ENCODE measurements at regions not wholly inside any gene's neighbourhood (a gene's known extent, or its start where the extent isn't known, plus 50 kb on each side); places are given as distances from the start of the nearest gene placed in this dataset.

DNA sequence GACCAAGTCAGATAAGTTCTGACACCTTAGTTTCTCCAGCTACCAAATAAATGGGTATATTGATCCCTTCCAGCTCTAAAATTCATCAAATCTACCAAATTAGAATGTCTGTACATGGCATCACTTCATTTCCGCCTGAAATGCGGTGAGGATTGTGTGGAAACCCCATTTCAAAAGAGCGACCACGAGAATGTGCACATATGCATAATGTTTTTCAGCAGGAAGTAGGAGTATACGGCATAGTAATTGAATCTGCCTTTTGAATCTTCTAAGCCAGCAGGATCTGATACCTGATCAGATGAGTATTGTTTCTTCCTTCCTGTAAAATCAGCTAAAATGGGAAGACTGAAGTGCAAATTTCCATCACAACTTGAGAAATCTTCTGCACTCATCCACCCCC, 418.6 kb downstream of the TMEM38B start:
- no peaks in the 10 kb centered on the region for H3K36me3 ChIP-seq (ENCODE audit: insufficient read depth in 1 of 2, low read depth in 1 of 2)
- H3K9me3 ChIP-seq: no peaks in the 10 kb centered on the region
- 76 to 78% (median 77%) methylated on average over 5 of the region's 5 CpGs for WGBS, 3 donors
- H3K4me3 ChIP-seq: no peak overlapping the region
- ATAC-seq: no peak
- H3K4me1 ChIP-seq: no peaks in the 10 kb centered on the region
- no peak for TF ChIP-seq CTCF (IDR thresholded peaks at IDR 0.05)
- intact Hi-C loops (cut with DNase I): no loop called here
- no peak for DNase-seq
- no peaks in the 10 kb centered on the region for H3K27me3 ChIP-seq (ENCODE audit: insufficient read depth in 3 of 3, low read length in 2 of 3)
- no peak overlapping the region for H3K27ac ChIP-seq

- WGBS, 3 donors: 54 to 60% (median 54%) methylated on average over 3 of the region's 3 CpGs
- Histone ChIP-seq H3K9me3 (no peaks in the 10 kb centered on the region), H3K4me3 (no peak overlapping the region), H3K27ac (no peak overlapping the region), H3K27me3 (ENCODE audit: insufficient read depth in 3 of 3, low read length in 2 of 3) (no peaks in the 10 kb centered on the region), H3K36me3 (ENCODE audit: insufficient read depth in 1 of 2, low read depth in 1 of 2) (no peaks in the 10 kb centered on the region), H3K4me1 (no peaks in the 10 kb centered on the region)
- TF ChIP-seq CTCF (IDR thresholded peaks at IDR 0.05): no peak
- no peak for DNase-seq
- intact Hi-C loops (cut with DNase I): no loop called here
- ATAC-seq: no peak
Measured at GRCh38 chr9:106119176-106119575, 424.8 kb downstream of the TMEM38B start.

DNA sequence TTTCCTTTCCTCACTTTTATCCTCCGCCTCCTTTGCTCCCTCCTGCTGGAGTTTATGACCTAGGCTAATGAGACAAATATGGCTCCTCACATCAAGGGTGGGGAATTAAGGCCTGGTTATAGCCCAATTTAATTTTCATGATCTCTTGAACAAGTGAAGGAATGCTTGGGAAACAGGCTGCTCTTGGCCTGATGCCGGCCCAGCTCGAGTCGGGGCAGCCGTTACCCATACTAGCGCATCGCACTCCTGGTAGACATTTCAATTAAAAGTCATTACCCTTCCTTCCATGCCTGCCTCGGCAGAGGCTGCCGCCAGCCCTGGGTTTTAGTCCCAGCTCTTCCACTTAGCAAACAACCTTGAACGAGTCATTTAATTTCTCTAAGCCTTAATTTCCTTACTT, 425.7 kb downstream of the TMEM38B start:
- 54 to 62% (median 60%) methylated on average over 10 of the region's 10 CpGs for WGBS, 3 donors
- DNase-seq (no peak), ATAC-seq (no peak)
- intact Hi-C loops (cut with DNase I): no loop called here
- TF ChIP-seq CTCF (IDR thresholded peaks at IDR 0.05): no peak
- no peaks in the 10 kb centered on the region for H3K36me3 ChIP-seq (ENCODE audit: insufficient read depth in 1 of 2, low read depth in 1 of 2)
- H3K4me3 ChIP-seq: no peak overlapping the region
- no peak overlapping the region for H3K27ac ChIP-seq
- H3K4me1 ChIP-seq: no peaks in the 10 kb centered on the region
- no peaks in the 10 kb centered on the region for H3K27me3 ChIP-seq (ENCODE audit: insufficient read depth in 3 of 3, low read length in 2 of 3)
- no peaks in the 10 kb centered on the region for H3K9me3 ChIP-seq

- DNase-seq: no peak
- Histone ChIP-seq H3K4me1 (no peaks in the 10 kb centered on the region), H3K27ac (no peak overlapping the region), H3K27me3 (ENCODE audit: insufficient read depth in 3 of 3, low read length in 2 of 3) (no peaks in the 10 kb centered on the region), H3K36me3 (ENCODE audit: insufficient read depth in 1 of 2, low read depth in 1 of 2) (no peaks in the 10 kb centered on the region), H3K4me3 (no peak overlapping the region), H3K9me3 (no peaks in the 10 kb centered on the region)
- 73 to 88% (median 85%) methylated on average over 1 of the region's 1 CpG for WGBS, 3 donors
- TF ChIP-seq CTCF (IDR thresholded peaks at IDR 0.05): no peak
- intact Hi-C loops (cut with DNase I): no loop called here
- ATAC-seq: no peak
Measured at GRCh38 chr9:106127776-106128175, 433.4 kb downstream of the TMEM38B start.

GRCh38 chr9:106130374-106130773, 436.0 kb downstream of the TMEM38B start:
- no peak for DNase-seq
- 74 to 90% (median 80%) methylated on average over 2 of the region's 2 CpGs for WGBS, 3 donors

More at GRCh38 chr9:106130374-106130773, 436.0 kb downstream of the TMEM38B start:
- ATAC-seq: no peak
- H3K27ac ChIP-seq: no peak overlapping the region
- no peaks in the 10 kb centered on the region for H3K9me3 ChIP-seq
- intact Hi-C loops (cut with DNase I): no loop called here
- no peaks in the 10 kb centered on the region for H3K27me3 ChIP-seq (ENCODE audit: insufficient read depth in 3 of 3, low read length in 2 of 3)
- no peak overlapping the region for H3K4me3 ChIP-seq
- no peaks in the 10 kb centered on the region for H3K4me1 ChIP-seq
- TF ChIP-seq CTCF (IDR thresholded peaks at IDR 0.05): no peak
- no peaks in the 10 kb centered on the region for H3K36me3 ChIP-seq (ENCODE audit: insufficient read depth in 1 of 2, low read depth in 1 of 2)

Data from psoas muscle (tissue), 7 donors.